Mesendoderm (in vitro differentiated cells): ENCODE measurements at regions not wholly inside any gene's neighbourhood (a gene's known extent, or its start where the extent isn't known, plus 50 kb on each side); places are given as distances from the start of the nearest gene placed in this dataset.

Experiments
- DNase-seq: peaks from one replicate; pipeline ENCODE4 v3.0.0; 2013
- H2AK5ac ChIP-seq: 2 replicates; pipeline ENCODE4 v1.6.1; 2013; ENCODE audit warnings: low read length, inconsistent platforms
- H2BK120ac ChIP-seq: 2 replicates; pipeline ENCODE4 v1.6.1; 2013; ENCODE audit warnings: low read depth, mild to moderate bottlenecking, low read length, moderate library complexity, mixed read lengths
- H2BK15ac ChIP-seq: replicated peaks from 2 replicates; pipeline ENCODE4 v1.6.1; 2013; ENCODE audit warnings: low read depth, mild to moderate bottlenecking, moderate library complexity
- H2BK5ac ChIP-seq: 2 replicates; pipeline ENCODE4 v1.6.1; 2013; ENCODE audit warnings: low read length, inconsistent platforms
- H3K18ac ChIP-seq: 2 replicates; pipeline ENCODE4 v1.6.1; 2013; ENCODE audit warnings: mild to moderate bottlenecking, low read length, mixed read lengths
- H3K23ac ChIP-seq: one replicate; pipeline ENCODE4 v1.6.1; 2013; ENCODE audit warnings: low read length
- H3K27ac ChIP-seq: 2 replicates; pipeline ENCODE4 v1.5.1; 2013; ENCODE audit warnings: low read depth, mild to moderate bottlenecking, inconsistent platforms, low read length, moderate library complexity
- H3K27me3 ChIP-seq: 2 replicates; pipeline ENCODE4 v1.6.1; 2013; ENCODE audit warnings: low read length, control low read depth, mild to moderate bottlenecking, inconsistent platforms; ENCODE audit not compliant: insufficient read depth, poor library complexity
- H3K36me3 ChIP-seq: 2 replicates; pipeline ENCODE4 v1.6.1; 2013; ENCODE audit warnings: low read length, inconsistent platforms; ENCODE audit not compliant: control insufficient read depth, insufficient read depth
- H3K4ac ChIP-seq: one replicate; pipeline ENCODE4 v1.6.1; 2013; ENCODE audit warnings: low read depth, mild to moderate bottlenecking, low read length, moderate library complexity
- H3K4me1 ChIP-seq: 2 replicates; pipeline ENCODE4 v1.6.1; 2013; ENCODE audit warnings: low read depth, low read length, inconsistent platforms; ENCODE audit not compliant: control insufficient read depth
- H3K4me2 ChIP-seq: 2 replicates; pipeline ENCODE4 v1.6.1; 2013; ENCODE audit warnings: low read length
- H3K4me3 ChIP-seq: 2 replicates; pipeline ENCODE4 v1.5.1; 2013; ENCODE audit warnings: mild to moderate bottlenecking, low read length
- H3K56ac ChIP-seq: one replicate; pipeline ENCODE4 v1.6.1; 2013; ENCODE audit warnings: low read length
- H3K79me1 ChIP-seq: 2 replicates; pipeline ENCODE4 v1.6.1; 2013; ENCODE audit warnings: low read length, inconsistent platforms
- H3K79me2 ChIP-seq: 2 replicates; pipeline ENCODE4 v1.6.1; 2013; ENCODE audit warnings: mild to moderate bottlenecking, low read length; ENCODE audit not compliant: control insufficient read depth, insufficient read depth
- H3K9ac ChIP-seq: 2 replicates; pipeline ENCODE4 v1.6.1; 2013; ENCODE audit warnings: low read length, inconsistent platforms
- H4K5ac ChIP-seq: one replicate; pipeline ENCODE4 v1.6.1; 2013; ENCODE audit warnings: low read length
- H4K8ac ChIP-seq: one replicate; pipeline ENCODE4 v1.6.1; 2013; ENCODE audit warnings: low read depth, mild to moderate bottlenecking, control low read depth, low read length, moderate library complexity
- WGBS: extraction: QIAGEN DNeasy Blood & Tissue Kit; methylation state at CpG from one replicate; pipeline ENCODE4 v1.1.7; 2013; ENCODE audit warnings: low lambda C conversion rate, missing lambda C conversion rate; ENCODE audit not compliant: insufficient coverage; ENCODE audit errors: extremely low coverage; 5-methylcytosine and 5-hydroxymethylcytosine counted together

DNA sequence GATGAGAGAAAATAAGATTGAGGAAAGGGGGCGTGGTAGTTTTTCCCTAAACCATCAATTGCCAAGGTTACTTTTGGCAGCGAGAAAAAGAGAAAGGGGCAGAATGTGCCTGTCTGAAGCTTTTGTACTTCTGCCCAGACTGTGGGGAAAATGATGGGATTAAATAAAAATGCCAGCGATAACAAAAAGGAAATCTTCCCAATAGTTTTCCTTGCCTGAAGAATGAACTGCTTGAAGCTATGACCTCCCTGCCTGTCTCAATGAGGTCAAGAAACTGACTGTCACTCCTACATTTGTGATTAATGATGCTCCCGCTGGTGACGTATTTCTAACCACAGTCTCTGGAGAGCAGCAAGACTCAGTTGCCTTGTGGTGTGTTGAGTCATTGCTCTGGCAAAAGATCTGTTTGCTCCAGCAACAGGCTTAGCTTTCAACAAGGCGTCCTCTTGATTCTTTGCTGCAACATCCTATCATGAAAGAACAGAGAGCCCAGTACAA is 1051.5 kb downstream of the DIAPH3 start:
- Histone ChIP-seq H3K79me2 (no peaks in the 10 kb centered on the region), H4K5ac (no peak overlapping the region), H3K36me3 (no peaks in the 10 kb centered on the region), H2AK5ac (no peak overlapping the region), H3K27me3 (no peaks in the 10 kb centered on the region), H3K23ac (no peak overlapping the region), H3K27ac (no peak overlapping the region), H4K8ac (no peak overlapping the region), H3K18ac (no peak overlapping the region), H3K56ac (no peak overlapping the region), H3K4me2 (no peak overlapping the region), H3K9ac (no peak overlapping the region), H2BK120ac (no peak overlapping the region), H3K4me1 (no peaks in the 10 kb centered on the region), H3K79me1 (no peaks in the 10 kb centered on the region), H2BK15ac (no peak overlapping the region), H3K4me3 (no peak overlapping the region), H3K4ac (no peak overlapping the region), H2BK5ac (no peak overlapping the region)
- no CpG with 5 or more reads among the region's 6 CpGs for WGBS
- peak; percentile 11 for DNase-seq

GRCh38 chr13:59119475-59119874 is 1044.3 kb downstream of the DIAPH3 start:
- Histone ChIP-seq H2BK15ac (no peak overlapping the region), H2BK5ac (no peak overlapping the region), H3K27me3 (no peaks in the 10 kb centered on the region), H3K79me1 (no peaks in the 10 kb centered on the region), H3K4me2 (no peak overlapping the region), H2BK120ac (no peak overlapping the region), H3K4me3 (no peak overlapping the region), H3K27ac (no peak overlapping the region), H3K36me3 (no peaks in the 10 kb centered on the region), H3K18ac (no peak overlapping the region), H3K4me1 (no peaks in the 10 kb centered on the region), H3K9ac (no peak overlapping the region), H4K5ac (no peak overlapping the region), H3K56ac (no peak overlapping the region), H3K79me2 (no peaks in the 10 kb centered on the region), H4K8ac (no peak overlapping the region), H2AK5ac (no peak overlapping the region), H3K4ac (no peak overlapping the region), H3K23ac (no peak overlapping the region)
- no CpG with 5 or more reads among the region's 2 CpGs for WGBS
- DNase-seq = no peak

- H2BK15ac ChIP-seq = no peak overlapping the region
- no peaks in the 10 kb centered on the region for H3K4me1 ChIP-seq
- H3K56ac ChIP-seq = no peak overlapping the region
- no peak overlapping the region for H4K8ac ChIP-seq
- no peaks in the 10 kb centered on the region for H3K79me2 ChIP-seq
- no peaks in the 10 kb centered on the region for H3K36me3 ChIP-seq
- no peak overlapping the region for H2AK5ac ChIP-seq
- H3K9ac ChIP-seq = no peak overlapping the region
- no peak overlapping the region for H3K23ac ChIP-seq
- H3K4me3 ChIP-seq = no peak overlapping the region
- no peaks in the 10 kb centered on the region for H3K79me1 ChIP-seq
- no peak overlapping the region for H3K4me2 ChIP-seq
- no peak overlapping the region for H2BK120ac ChIP-seq
- H3K18ac ChIP-seq = no peak overlapping the region
- no CpG with 5 or more reads among the region's 7 CpGs for WGBS
- H3K27me3 ChIP-seq = no peaks in the 10 kb centered on the region
- no peak overlapping the region for H3K27ac ChIP-seq
- H3K4ac ChIP-seq = no peak overlapping the region
- DNase-seq = no peak
- H4K5ac ChIP-seq = no peak overlapping the region
- no peak overlapping the region for H2BK5ac ChIP-seq
Observed at GRCh38 chr13:59120297-59120843, 1043.4 kb downstream of the DIAPH3 start.

DNA sequence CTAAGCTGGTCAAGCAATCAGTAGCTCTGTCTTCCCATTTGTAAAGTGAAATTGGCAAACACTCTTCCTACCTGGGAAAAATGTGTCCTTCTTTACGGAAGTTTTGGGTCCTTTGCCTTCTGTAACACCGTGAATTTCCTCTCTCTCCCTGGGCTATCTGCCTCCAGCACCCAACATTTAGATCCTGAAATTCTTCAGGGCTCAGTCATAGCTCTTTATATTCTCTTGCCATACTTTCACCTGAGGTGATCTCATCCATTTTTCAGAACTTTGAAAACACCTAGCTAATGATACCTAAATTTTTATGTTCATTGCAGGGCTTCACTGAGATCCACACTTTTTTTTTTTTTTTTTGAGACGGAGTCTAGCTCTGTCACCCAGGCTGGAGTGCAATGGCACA is 1042.2 kb downstream of the DIAPH3 start:
- Histone ChIP-seq H2AK5ac (no peak overlapping the region), H3K4me2 (no peak overlapping the region), H3K18ac (no peak overlapping the region), H3K56ac (no peak overlapping the region), H3K27ac (no peak overlapping the region), H3K4ac (no peak overlapping the region), H2BK120ac (no peak overlapping the region), H3K36me3 (no peaks in the 10 kb centered on the region), H2BK5ac (no peak overlapping the region), H4K8ac (no peak overlapping the region), H2BK15ac (no peak overlapping the region), H3K4me3 (no peak overlapping the region), H3K9ac (no peak overlapping the region), H3K4me1 (no peaks in the 10 kb centered on the region), H4K5ac (no peak overlapping the region), H3K27me3 (no peaks in the 10 kb centered on the region), H3K79me1 (no peaks in the 10 kb centered on the region), H3K79me2 (no peaks in the 10 kb centered on the region), H3K23ac (no peak overlapping the region)
- DNase-seq = peak; percentile 40
- no CpG with 5 or more reads among the region's 3 CpGs for WGBS

DNA sequence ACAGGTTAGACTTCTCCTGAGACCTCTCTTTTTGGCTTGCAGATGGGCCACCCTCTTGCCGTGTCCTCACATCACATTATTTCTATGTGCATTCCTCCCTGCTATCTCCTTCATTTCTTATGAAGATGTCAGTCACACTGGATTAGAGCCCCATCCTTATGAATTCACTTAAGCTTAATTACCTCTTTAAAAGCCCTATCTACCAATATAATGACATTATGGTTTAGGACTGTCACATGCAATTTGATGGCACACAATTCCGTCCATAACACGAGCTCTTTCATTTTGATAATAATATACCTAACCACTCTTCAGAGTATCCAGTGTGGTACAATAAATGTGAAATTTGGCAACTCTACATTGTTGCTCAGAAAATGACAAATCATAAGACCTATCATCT is 1037.3 kb downstream of the DIAPH3 start:
- no peaks in the 10 kb centered on the region for H3K79me1 ChIP-seq
- H3K56ac ChIP-seq = no peak overlapping the region
- H2BK120ac ChIP-seq = no peak overlapping the region
- DNase-seq = no peak
- H3K4me1 ChIP-seq = no peaks in the 10 kb centered on the region
- H3K36me3 ChIP-seq = no peaks in the 10 kb centered on the region
- no peak overlapping the region for H3K4ac ChIP-seq
- H2BK15ac ChIP-seq = no peak overlapping the region
- no peak overlapping the region for H2AK5ac ChIP-seq
- H3K4me2 ChIP-seq = no peak overlapping the region
- H3K4me3 ChIP-seq = no peak overlapping the region
- H2BK5ac ChIP-seq = no peak overlapping the region
- no peak overlapping the region for H4K8ac ChIP-seq
- no peaks in the 10 kb centered on the region for H3K79me2 ChIP-seq
- WGBS = no CpG with 5 or more reads among the region's 3 CpGs
- H3K23ac ChIP-seq = no peak overlapping the region
- H3K9ac ChIP-seq = no peak overlapping the region
- no peak overlapping the region for H4K5ac ChIP-seq
- H3K18ac ChIP-seq = no peak overlapping the region
- no peaks in the 10 kb centered on the region for H3K27me3 ChIP-seq
- no peak overlapping the region for H3K27ac ChIP-seq

DNA sequence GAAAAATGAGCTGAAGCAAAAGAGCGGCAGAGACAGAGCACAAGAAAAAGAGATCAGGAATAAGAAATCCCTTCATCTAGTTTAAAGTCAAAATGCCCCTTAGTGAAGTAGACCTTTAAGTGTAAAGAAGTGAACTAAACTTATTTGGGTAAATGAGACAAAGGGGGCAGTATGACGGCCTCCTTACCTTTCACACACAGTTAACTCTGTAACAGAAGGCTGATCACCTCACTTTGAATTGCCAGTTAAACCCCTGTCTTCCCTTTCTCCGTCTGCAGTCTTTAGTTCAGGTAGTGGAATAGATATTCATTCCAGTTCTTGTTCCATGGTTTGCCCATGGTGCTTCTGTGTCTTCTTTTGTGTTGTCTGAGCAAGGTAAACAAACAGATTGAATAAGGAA is 1029.8 kb downstream of the DIAPH3 start:
- H2AK5ac ChIP-seq = no peak overlapping the region
- WGBS = no CpG with 5 or more reads among the region's 3 CpGs
- no peak overlapping the region for H3K56ac ChIP-seq
- H2BK15ac ChIP-seq = no peak overlapping the region
- H3K36me3 ChIP-seq = no peaks in the 10 kb centered on the region
- H2BK120ac ChIP-seq = no peak overlapping the region
- no peak overlapping the region for H3K4me3 ChIP-seq
- DNase-seq = peak; percentile 18
- no peak overlapping the region for H3K9ac ChIP-seq
- no peak overlapping the region for H3K18ac ChIP-seq
- no peak overlapping the region for H3K4me2 ChIP-seq
- no peak overlapping the region for H4K8ac ChIP-seq
- no peaks in the 10 kb centered on the region for H3K27me3 ChIP-seq
- H3K23ac ChIP-seq = no peak overlapping the region
- H2BK5ac ChIP-seq = no peak overlapping the region
- H3K79me1 ChIP-seq = no peaks in the 10 kb centered on the region
- H3K4me1 ChIP-seq = no peaks in the 10 kb centered on the region
- H4K5ac ChIP-seq = no peak overlapping the region
- H3K27ac ChIP-seq = no peak overlapping the region
- H3K79me2 ChIP-seq = no peaks in the 10 kb centered on the region
- H3K4ac ChIP-seq = no peak overlapping the region
